Hepatocyte (in vitro differentiated cells): ENCODE measurements at regions not wholly inside any gene's neighbourhood (a gene's known extent, or its start where the extent isn't known, plus 50 kb on each side); places are given as distances from the start of the nearest gene placed in this dataset.

ENCODE experiments used
- CTCF ChIP-seq: fragments of 200-600 bp; sonication (generic); IDR thresholded peaks from 2 replicates; pipeline ENCODE4 v1.5.1; 2016; ENCODE audit warnings: antibody characterized with exemption, mild to moderate bottlenecking; ENCODE audit not compliant: poor library complexity
- EZH2 ChIP-seq: fragments of 200-600 bp; sonication (generic); IDR thresholded peaks from 2 replicates; pipeline ENCODE4 v1.6.1; 2016; ENCODE audit warnings: antibody characterized with exemption, mild to moderate bottlenecking, borderline replicate concordance
- EZH2phosphoT487 ChIP-seq: fragments of 200-600 bp; sonication (generic); IDR thresholded peaks from one replicate; pipeline ENCODE4 v1.6.1; 2018; ENCODE audit warnings: antibody characterized with exemption, mild to moderate bottlenecking, low read depth, moderate library complexity; ENCODE audit not compliant: unreplicated experiment, severe bottlenecking

- TF ChIP-seq EZH2 = no peak
- no peak for TF ChIP-seq CTCF
- TF ChIP-seq EZH2phosphoT487 = no peak
Measured at GRCh38 chr6:167497428-167498056, 172.7 kb downstream of the TTLL2 start.
